ENCODE measurements at regions not wholly inside any gene's neighbourhood (a gene's known extent, or its start where the extent isn't known, plus 50 kb on each side); places are given as distances from the start of the nearest gene placed in this dataset.

DNA sequence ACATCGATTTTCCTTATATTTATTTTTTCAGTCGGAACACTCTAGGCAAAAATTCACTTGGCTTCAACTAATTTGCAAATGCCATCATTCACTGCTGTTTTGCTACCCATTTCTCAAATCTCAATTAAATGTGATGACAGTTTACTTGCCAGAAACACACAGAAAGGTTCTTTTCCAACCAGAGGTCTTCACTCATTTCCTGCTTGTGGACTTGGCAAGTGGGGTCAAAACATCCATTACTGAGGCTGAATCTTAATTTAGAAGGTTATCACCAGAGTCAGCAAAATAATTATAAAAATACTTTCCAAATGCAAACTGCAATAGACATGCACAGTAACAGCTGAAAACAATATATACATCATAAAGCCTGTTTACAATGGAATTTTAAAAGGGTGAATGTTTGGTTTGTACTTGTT lies 625.4 kb upstream of the TBL1XR1 start:
- TF ChIP-seq, protein P1, sequence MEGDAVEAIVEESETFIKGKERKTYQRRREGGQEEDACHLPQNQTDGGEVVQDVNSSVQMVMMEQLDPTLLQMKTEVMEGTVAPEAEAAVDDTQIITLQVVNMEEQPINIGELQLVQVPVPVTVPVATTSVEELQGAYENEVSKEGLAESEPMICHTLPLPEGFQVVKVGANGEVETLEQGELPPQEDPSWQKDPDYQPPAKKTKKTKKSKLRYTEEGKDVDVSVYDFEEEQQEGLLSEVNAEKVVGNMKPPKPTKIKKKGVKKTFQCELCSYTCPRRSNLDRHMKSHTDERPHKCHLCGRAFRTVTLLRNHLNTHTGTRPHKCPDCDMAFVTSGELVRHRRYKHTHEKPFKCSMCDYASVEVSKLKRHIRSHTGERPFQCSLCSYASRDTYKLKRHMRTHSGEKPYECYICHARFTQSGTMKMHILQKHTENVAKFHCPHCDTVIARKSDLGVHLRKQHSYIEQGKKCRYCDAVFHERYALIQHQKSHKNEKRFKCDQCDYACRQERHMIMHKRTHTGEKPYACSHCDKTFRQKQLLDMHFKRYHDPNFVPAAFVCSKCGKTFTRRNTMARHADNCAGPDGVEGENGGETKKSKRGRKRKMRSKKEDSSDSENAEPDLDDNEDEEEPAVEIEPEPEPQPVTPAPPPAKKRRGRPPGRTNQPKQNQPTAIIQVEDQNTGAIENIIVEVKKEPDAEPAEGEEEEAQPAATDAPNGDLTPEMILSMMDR (IDR thresholded peaks at IDR 0.05; ENCODE audit: poor library complexity, severe bottlenecking) = no peak
- TF ChIP-seq RAD21 (conservative IDR thresholded peaks at IDR 0.05) (no peak), SMC3 (conservative IDR thresholded peaks at IDR 0.05; ENCODE audit: poor library complexity) (no peak), EP300 (conservative IDR thresholded peaks at IDR 0.05; ENCODE audit: poor library complexity, severe bottlenecking) (no peak)

All from neural cell (in vitro differentiated cells).